OCI-LY1 (cell line): ENCODE measurements at regions not wholly inside any gene's neighbourhood (a gene's known extent, or its start where the extent isn't known, plus 50 kb on each side); places are given as distances from the start of the nearest gene placed in this dataset.

ENCODE experiments used
- H2AFZ ChIP-seq: fragments of 200-600 bp; sonication (generic), shearing (Covaris generic); 2 replicates; pipeline ENCODE4 v1.6.0; 2014; ENCODE audit warnings: antibody characterized with exemption, mild to moderate bottlenecking, low read length
- H3F3A ChIP-seq: fragments of 200-600 bp; sonication (generic), shearing (Covaris generic); 2 replicates; pipeline ENCODE4 v1.6.0; 2014; ENCODE audit warnings: mild to moderate bottlenecking, antibody characterized with exemption, low read length, moderate library complexity; ENCODE audit not compliant: insufficient read depth
- H3K27ac ChIP-seq: fragments of 200-600 bp; sonication (generic); 2 replicates; pipeline ENCODE4 v1.5.1; 2014; ENCODE audit warnings: low read length, mixed run types, mild to moderate bottlenecking, low read depth; ENCODE audit not compliant: poor library complexity, severe bottlenecking
- H3K27me3 ChIP-seq: fragments of 200-600 bp; sonication (generic); 2 replicates; pipeline ENCODE4 v1.6.0; 2014; ENCODE audit warnings: antibody characterized with exemption, mild to moderate bottlenecking, low read length, moderate library complexity; ENCODE audit not compliant: insufficient read depth
- H3K36me3 ChIP-seq: fragments of 200-600 bp; sonication (generic); 2 replicates; pipeline ENCODE4 v1.6.1; 2014; ENCODE audit warnings: mild to moderate bottlenecking, antibody characterized with exemption, low read length, moderate library complexity, mixed read lengths; ENCODE audit not compliant: insufficient read depth
- H3K4me1 ChIP-seq: fragments of 200-600 bp; sonication (generic); 2 replicates; pipeline ENCODE4 v1.5.1; 2014; ENCODE audit warnings: mild to moderate bottlenecking, low read length, moderate library complexity; ENCODE audit not compliant: insufficient read depth, severe bottlenecking
- H3K4me2 ChIP-seq: fragments of 200-600 bp; sonication (generic), shearing (Covaris generic); 2 replicates; pipeline ENCODE4 v1.6.1; 2014; ENCODE audit warnings: low read length
- H3K4me3 ChIP-seq: fragments of 200-600 bp; sonication (generic); 2 replicates; pipeline ENCODE4 v1.5.1; 2014; ENCODE audit warnings: low read length, low read depth, mild to moderate bottlenecking, mixed read lengths; ENCODE audit not compliant: poor library complexity, severe bottlenecking
- H3K79me2 ChIP-seq: fragments of 200-600 bp; shearing (Covaris generic); 2 replicates; pipeline ENCODE4 v1.6.1; 2016; ENCODE audit warnings: mixed run types, low read length, mixed read lengths; ENCODE audit not compliant: insufficient read depth
- H3K9ac ChIP-seq: fragments of 200-600 bp; sonication (generic), shearing (Covaris generic); 2 replicates; pipeline ENCODE4 v1.6.1; 2014; ENCODE audit warnings: mild to moderate bottlenecking, low read length, mixed read lengths
- H3K9me2 ChIP-seq: fragments of 200-600 bp; sonication (generic), shearing (Covaris generic); 2 replicates; pipeline ENCODE4 v1.6.1; 2014; ENCODE audit warnings: low read depth, mild to moderate bottlenecking, low read length, mixed read lengths
- H3K9me3 ChIP-seq: fragments of 200-600 bp; shearing (Covaris generic); 2 replicates; pipeline ENCODE4 v1.6.1; 2014; ENCODE audit warnings: low read length, mixed read lengths
- H4K20me1 ChIP-seq: fragments of 200-600 bp; sonication (generic), shearing (Covaris generic); 2 replicates; pipeline ENCODE4 v1.6.0; 2016; ENCODE audit warnings: mild to moderate bottlenecking, low read length; ENCODE audit not compliant: insufficient read depth
- CTCF ChIP-seq: fragments of 200-600 bp; sonication (generic), shearing (Covaris generic); IDR thresholded peaks from 2 replicates; pipeline ENCODE4 v1.5.1; 2017; ENCODE audit warnings: mild to moderate bottlenecking, antibody characterized with exemption, low read length, moderate library complexity, mixed read lengths
- EZH2 ChIP-seq: fragments of 200-600 bp; sonication (generic), shearing (Covaris generic); IDR thresholded peaks from 2 replicates; pipeline ENCODE4 v1.8.0; 2017; ENCODE audit warnings: borderline replicate concordance, mixed run types, mild to moderate bottlenecking, antibody characterized with exemption, low read length, moderate library complexity, mixed read lengths

- Histone ChIP-seq H3K4me3 (no peak overlapping the region), H3K4me2 (no peak overlapping the region), H3K4me1 (no peaks in the 10 kb centered on the region), H3K79me2 (no peaks in the 10 kb centered on the region), H3K9ac (no peak overlapping the region), H3K27ac (no peak overlapping the region), H3K36me3 (no peaks in the 10 kb centered on the region), H3K9me2 (no peaks in the 10 kb centered on the region), H3K27me3 (no peaks in the 10 kb centered on the region), H2AFZ (no peak overlapping the region), H4K20me1 (no peaks in the 10 kb centered on the region), H3F3A (no peaks in the 10 kb centered on the region), H3K9me3 (no peaks in the 10 kb centered on the region)
- TF ChIP-seq EZH2, result no peak
- TF ChIP-seq CTCF, result no peak
Measured at GRCh38 chr21:15276243-15276642, 211.4 kb upstream of the NRIP1 start.

GRCh38 chr21:15277466-15277865 lies 212.7 kb upstream of the NRIP1 start:
- Histone ChIP-seq H3K4me2 (no peak overlapping the region), H3K79me2 (no peaks in the 10 kb centered on the region), H3F3A (no peaks in the 10 kb centered on the region), H3K4me1 (no peaks in the 10 kb centered on the region), H2AFZ (no peak overlapping the region), H3K4me3 (no peak overlapping the region), H3K27me3 (no peaks in the 10 kb centered on the region), H4K20me1 (no peaks in the 10 kb centered on the region), H3K9me2 (no peaks in the 10 kb centered on the region), H3K36me3 (no peaks in the 10 kb centered on the region), H3K27ac (no peak overlapping the region), H3K9me3 (no peaks in the 10 kb centered on the region), H3K9ac (no peak overlapping the region)
- no peak for TF ChIP-seq EZH2
- TF ChIP-seq CTCF, result no peak

GRCh38 chr21:15278279-15278678 lies 213.5 kb upstream of the NRIP1 start:
- Histone ChIP-seq H3K4me1 (no peaks in the 10 kb centered on the region), H3K4me3 (no peak overlapping the region), H3K9me2 (no peaks in the 10 kb centered on the region), H2AFZ (no peak overlapping the region), H3K27me3 (no peaks in the 10 kb centered on the region), H3K27ac (no peak overlapping the region), H3K9ac (no peak overlapping the region), H3F3A (no peaks in the 10 kb centered on the region), H3K79me2 (no peaks in the 10 kb centered on the region), H3K36me3 (no peaks in the 10 kb centered on the region), H3K4me2 (no peak overlapping the region), H4K20me1 (no peaks in the 10 kb centered on the region), H3K9me3 (no peaks in the 10 kb centered on the region)
- TF ChIP-seq EZH2 (no peak), CTCF (no peak)
